ENCODE measurements at regions not wholly inside any gene's neighbourhood (a gene's known extent, or its start where the extent isn't known, plus 50 kb on each side); places are given as distances from the start of the nearest gene placed in this dataset.

DNA sequence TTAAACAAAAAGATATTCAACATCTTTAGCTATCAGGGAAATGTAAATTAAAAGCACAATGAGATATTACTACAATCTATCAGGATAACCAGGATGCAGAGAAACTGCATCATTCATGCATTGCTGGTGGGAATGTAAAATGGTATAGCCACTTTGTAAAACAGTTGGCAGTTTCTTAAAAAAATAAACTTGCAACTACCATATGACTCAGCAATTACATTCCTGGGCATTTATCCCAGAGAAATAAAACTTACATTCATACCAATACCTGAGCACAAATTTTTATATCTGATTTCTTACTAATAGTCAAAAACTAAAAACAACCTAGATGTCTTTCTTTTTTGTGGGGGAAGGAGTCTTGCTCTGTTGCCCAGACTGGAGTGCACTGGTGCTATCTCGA lies 190.3 kb upstream of the TAB2 start:
- TF ChIP-seq POLR2AphosphoS5 (IDR thresholded peaks at IDR 0.05) (no peak), EP300 (IDR thresholded peaks at IDR 0.05) (no peak), POLR2A (IDR thresholded peaks at IDR 0.05) (no peak)
- TF ChIP-seq, protein P1, sequence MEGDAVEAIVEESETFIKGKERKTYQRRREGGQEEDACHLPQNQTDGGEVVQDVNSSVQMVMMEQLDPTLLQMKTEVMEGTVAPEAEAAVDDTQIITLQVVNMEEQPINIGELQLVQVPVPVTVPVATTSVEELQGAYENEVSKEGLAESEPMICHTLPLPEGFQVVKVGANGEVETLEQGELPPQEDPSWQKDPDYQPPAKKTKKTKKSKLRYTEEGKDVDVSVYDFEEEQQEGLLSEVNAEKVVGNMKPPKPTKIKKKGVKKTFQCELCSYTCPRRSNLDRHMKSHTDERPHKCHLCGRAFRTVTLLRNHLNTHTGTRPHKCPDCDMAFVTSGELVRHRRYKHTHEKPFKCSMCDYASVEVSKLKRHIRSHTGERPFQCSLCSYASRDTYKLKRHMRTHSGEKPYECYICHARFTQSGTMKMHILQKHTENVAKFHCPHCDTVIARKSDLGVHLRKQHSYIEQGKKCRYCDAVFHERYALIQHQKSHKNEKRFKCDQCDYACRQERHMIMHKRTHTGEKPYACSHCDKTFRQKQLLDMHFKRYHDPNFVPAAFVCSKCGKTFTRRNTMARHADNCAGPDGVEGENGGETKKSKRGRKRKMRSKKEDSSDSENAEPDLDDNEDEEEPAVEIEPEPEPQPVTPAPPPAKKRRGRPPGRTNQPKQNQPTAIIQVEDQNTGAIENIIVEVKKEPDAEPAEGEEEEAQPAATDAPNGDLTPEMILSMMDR (IDR thresholded peaks at IDR 0.05): no peak
- no peak for DNase-seq
- intact Hi-C loops (cut with DNase I): no loop called here
- Histone ChIP-seq H3K36me3 (no peaks in the 10 kb centered on the region), H3K4me1 (peaks cover 2 to 17% (median 11%) of the 10 kb centered on the region in 4 donors), H3K4me3 (no peak overlapping the region), H3K27me3 (no peaks in the 10 kb centered on the region), H3K27ac (no peak overlapping the region), H3K9me3 (no peaks in the 10 kb centered on the region)
- 87 to 92% methylated on average over 1 of the region's 1 CpG for WGBS, 2 donors

DNA sequence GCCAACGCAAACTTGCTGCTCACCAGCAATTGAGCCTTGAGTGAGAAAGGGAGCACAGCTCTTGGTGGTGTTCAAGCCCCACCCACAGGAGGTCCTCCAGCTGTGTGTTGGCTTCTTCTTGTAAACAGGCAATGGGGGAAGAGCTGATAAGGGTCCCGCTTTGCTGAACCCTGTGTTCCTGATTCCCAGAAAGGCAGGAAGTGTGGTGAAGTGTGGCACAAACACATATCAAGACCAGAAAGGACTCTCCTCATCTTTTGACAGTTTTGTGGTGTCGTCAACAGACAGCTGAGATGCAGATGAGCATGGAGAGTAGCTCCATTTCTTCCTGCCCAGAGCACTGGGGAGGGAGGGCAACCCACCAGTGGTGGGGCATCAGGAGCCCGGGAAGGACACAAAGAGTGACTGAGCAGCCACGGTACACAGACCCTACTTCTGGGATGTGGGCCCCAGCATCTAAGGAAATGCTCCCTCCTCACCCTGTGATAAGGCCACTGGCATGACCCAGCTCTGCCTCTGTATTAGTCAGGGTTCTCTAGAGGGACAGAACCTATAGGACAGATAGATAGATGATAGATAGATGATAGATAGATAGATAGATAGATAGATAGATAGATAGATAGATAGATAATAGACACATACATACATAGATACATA lies 188.9 kb upstream of the TAB2 start:
- TF ChIP-seq, protein P1 (IDR thresholded peaks at IDR 0.05): no peak
- no peak for TF ChIP-seq POLR2AphosphoS5 (IDR thresholded peaks at IDR 0.05)
- no peak for TF ChIP-seq EP300 (IDR thresholded peaks at IDR 0.05)
- no peak for TF ChIP-seq POLR2A (IDR thresholded peaks at IDR 0.05)
- Histone ChIP-seq H3K4me1 (peaks cover 2 to 17% (median 11%) of the 10 kb centered on the region in 4 donors), H3K4me3 (no peak overlapping the region), H3K36me3 (no peaks in the 10 kb centered on the region), H3K27me3 (no peaks in the 10 kb centered on the region), H3K9me3 (no peaks in the 10 kb centered on the region), H3K27ac (no peak overlapping the region)
- no peak for DNase-seq
- intact Hi-C loops (cut with DNase I): no loop called here
- 46 to 81% methylated on average over 5 of the region's 5 CpGs for WGBS, 2 donors

DNA sequence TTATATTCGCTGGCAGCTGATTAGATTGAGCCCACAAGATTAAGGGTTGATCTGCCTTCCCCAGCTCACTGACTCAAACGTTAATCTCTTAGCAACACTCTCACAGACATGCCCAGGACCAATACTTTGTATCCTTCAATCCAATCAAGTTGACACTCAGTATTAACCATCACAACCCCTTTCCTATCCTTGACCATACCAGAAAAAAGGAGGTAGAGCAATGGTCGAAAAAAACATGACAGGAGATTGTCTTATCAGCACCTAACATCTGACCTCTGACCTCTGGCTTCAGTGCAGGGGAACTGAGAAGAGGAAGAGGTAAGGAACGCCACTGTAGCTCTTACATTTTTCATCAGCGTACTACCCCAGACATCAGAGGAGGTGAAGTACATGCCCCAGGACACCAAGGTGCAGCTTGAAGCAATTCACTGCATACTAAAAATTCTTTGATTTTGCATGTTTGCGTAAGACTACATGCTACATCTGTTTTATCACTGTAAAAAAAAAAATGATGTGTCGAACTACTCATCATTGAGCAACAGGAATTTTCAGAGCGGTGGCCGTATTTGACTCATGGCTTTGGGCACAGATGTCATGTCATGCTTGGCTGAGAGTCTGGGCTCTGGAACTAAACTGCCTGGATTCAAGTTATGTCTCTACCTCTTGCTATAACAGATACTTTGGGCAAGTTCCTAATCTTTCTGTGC lies 188.0 kb upstream of the TAB2 start:
- Histone ChIP-seq H3K9me3 (no peaks in the 10 kb centered on the region), H3K27me3 (no peaks in the 10 kb centered on the region), H3K27ac (peak overlapping the region in 1 of 4 donors; percentile 65), H3K4me1 (peaks cover 2 to 17% (median 11%) of the 10 kb centered on the region in 4 donors), H3K36me3 (no peaks in the 10 kb centered on the region), H3K4me3 (no peak overlapping the region)
- DNase-seq: no peak
- intact Hi-C loops (cut with DNase I): no loop called here
- TF ChIP-seq POLR2AphosphoS5 (IDR thresholded peaks at IDR 0.05) (no peak), EP300 (IDR thresholded peaks at IDR 0.05) (no peak)
- 71 to 82% methylated on average over 9 of the region's 9 CpGs for whole genome bisulfite sequencing, 2 donors

DNA sequence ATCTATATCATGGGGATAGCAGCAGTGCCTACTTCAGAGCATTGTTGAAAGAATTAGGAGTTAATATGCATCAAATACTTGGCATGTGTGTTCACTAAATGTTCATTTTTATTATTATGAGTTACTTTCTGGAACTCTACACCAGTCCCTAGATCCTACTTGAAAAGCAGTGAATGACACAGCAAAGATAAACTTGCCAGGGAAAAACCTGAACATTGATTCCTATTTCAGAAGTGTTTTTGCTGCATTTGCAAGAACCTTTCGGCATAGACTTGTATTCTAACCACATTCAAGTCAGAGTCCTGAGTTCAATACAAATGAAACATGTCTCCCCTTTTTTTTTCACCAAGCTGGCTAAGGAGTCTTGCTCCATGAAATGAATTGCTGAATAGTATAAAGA lies 187.4 kb upstream of the TAB2 start:
- H3K36me3 ChIP-seq: no peaks in the 10 kb centered on the region
- H3K27me3 ChIP-seq: no peaks in the 10 kb centered on the region
- peaks cover 2 to 17% (median 11%) of the 10 kb centered on the region in 4 donors for H3K4me1 ChIP-seq
- no peak for TF ChIP-seq EP300 (IDR thresholded peaks at IDR 0.05)
- no peak for TF ChIP-seq POLR2A (IDR thresholded peaks at IDR 0.05)
- TF ChIP-seq, protein P1 (IDR thresholded peaks at IDR 0.05): no peak
- TF ChIP-seq POLR2AphosphoS5 (IDR thresholded peaks at IDR 0.05): no peak
- DNase-seq: no peak
- peak overlapping the region in 2 of 4 donors; percentile 18 to 65 for H3K27ac ChIP-seq
- H3K4me3 ChIP-seq: no peak overlapping the region
- intact Hi-C loops (cut with DNase I): no loop called here
- 88 to 92% methylated on average over 1 of the region's 1 CpG for WGBS, 2 donors
- no peaks in the 10 kb centered on the region for H3K9me3 ChIP-seq

DNA sequence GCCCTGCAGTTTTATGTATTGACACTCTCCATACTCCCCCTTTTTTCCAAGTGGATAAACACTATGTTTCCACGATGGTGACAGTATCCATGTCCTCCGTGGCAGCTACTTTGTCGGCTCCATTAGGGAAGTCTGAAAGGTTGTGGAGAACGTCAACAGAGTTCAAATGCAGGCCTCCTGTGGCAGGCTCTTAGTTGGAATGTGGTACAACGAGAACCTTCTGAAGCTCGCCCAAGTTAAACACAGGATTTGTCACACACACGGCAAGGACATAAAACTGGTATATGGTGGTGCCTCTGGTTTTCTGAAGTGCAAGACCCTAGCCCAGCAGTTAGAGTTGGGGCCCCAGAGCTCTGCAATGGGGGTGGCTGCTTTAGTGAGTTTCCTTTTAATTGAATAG lies 187.0 kb upstream of the TAB2 start:
- no peaks in the 10 kb centered on the region for H3K36me3 ChIP-seq
- no peak for DNase-seq
- peaks cover 2 to 17% (median 11%) of the 10 kb centered on the region in 4 donors for H3K4me1 ChIP-seq
- TF ChIP-seq POLR2AphosphoS5 (IDR thresholded peaks at IDR 0.05) (peak in 2 of 4 donors; percentile 40 to 64), POLR2A (IDR thresholded peaks at IDR 0.05) (no peak), EP300 (IDR thresholded peaks at IDR 0.05) (no peak)
- TF ChIP-seq, protein P1 (IDR thresholded peaks at IDR 0.05): no peak
- intact Hi-C loops (cut with DNase I): no loop called here
- no peak overlapping the region for H3K4me3 ChIP-seq
- no peaks in the 10 kb centered on the region for H3K27me3 ChIP-seq
- H3K27ac ChIP-seq: peak overlapping the region in 2 of 4 donors; percentile 18 to 65
- H3K9me3 ChIP-seq: no peaks in the 10 kb centered on the region
- WGBS, 2 donors: 71 to 75% methylated on average over 7 of the region's 7 CpGs

Data from sigmoid colon (tissue), 6 donors.